ENCODE measurements at regions not wholly inside any gene's neighbourhood (a gene's known extent, or its start where the extent isn't known, plus 50 kb on each side); places are given as distances from the start of the nearest gene placed in this dataset.

DNA sequence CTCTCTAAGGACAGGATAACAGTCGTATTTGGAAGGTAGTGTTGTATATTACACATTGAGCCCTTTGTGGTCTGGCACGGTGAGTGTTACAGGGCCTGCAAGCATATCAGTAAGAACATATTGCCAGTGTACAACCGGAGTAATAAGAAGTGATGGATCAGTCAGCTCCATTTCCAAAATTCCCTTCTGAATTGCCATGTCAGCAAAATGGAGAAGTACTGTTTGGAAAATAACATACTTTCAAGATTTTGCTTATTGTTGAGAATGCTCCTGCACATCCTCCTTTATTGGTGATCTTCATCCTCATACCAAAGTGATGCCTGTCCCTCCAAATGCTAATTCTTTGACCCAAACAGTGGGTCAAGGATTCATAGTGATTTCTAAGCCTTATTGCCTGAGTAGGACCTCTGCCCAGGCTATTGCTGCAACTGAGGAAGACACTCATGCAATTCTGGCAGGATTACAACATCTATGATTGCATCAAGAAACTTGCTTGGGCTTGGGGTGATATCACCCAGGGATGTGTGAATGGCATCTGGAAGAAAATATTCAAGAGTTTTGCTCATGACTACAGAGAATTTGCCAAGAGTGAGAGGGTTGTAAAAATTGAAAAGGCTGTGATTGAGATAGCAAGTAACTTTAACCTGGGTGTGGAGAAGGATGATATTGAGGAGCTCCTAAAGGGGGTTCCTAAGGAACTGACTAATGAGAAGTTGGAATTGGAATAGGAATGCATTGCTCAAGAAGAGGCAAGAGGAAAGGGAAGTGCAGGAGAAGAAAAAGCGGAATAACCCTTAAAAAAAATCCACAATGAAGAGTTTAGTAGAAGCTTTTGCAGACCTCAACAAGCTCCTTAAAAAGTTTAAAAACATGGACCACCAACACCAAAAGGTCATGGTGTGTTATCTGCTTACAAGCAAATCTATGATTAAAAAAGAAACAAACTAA, 452.2 kb upstream of the SORCS1 start:
- no peaks in the 10 kb centered on the region for H3K36me3 Mint-ChIP-seq (ENCODE audit: low read depth)
- CTCF ChIA-PET: no interaction called here
- H3K27ac Mint-ChIP-seq: no peak overlapping the region
- POLR2A ChIA-PET: no interaction called here
- no peak for DNase-seq
- H3K27me3 Mint-ChIP-seq: no peaks in the 10 kb centered on the region
- no peaks in the 10 kb centered on the region for H3K4me1 Mint-ChIP-seq
- peaks cover 6% of the 10 kb centered on the region for H3K9me3 Mint-ChIP-seq
- H3K4me3 Mint-ChIP-seq: no peak overlapping the region

DNA sequence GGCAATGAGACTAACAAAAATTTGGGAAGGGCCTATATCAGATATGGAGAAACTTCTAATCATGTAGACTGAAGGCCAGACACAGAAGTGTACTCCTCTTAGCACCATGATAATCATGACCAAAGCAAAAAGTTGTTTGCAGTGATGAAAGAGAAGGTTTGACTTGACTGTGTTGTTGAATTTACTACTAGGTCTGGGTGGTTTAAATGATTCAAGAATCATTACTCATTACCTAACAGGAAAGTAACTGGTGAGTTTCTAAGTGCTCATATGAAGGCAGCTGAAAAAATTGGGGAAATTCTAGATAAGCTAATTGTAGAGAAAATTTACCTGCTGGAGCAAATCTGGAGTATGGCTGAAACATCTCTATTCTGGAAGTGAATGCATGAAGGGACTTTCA, 451.5 kb upstream of the SORCS1 start:
- DNase-seq: no peak
- ChIA-PET POLR2A (no interaction called here), CTCF (no interaction called here)
- Mint-ChIP-seq H3K4me3 (no peak overlapping the region), H3K4me1 (no peaks in the 10 kb centered on the region), H3K27me3 (no peaks in the 10 kb centered on the region), H3K27ac (no peak overlapping the region), H3K36me3 (ENCODE audit: low read depth) (no peaks in the 10 kb centered on the region), H3K9me3 (peaks cover 6% of the 10 kb centered on the region)

DNA sequence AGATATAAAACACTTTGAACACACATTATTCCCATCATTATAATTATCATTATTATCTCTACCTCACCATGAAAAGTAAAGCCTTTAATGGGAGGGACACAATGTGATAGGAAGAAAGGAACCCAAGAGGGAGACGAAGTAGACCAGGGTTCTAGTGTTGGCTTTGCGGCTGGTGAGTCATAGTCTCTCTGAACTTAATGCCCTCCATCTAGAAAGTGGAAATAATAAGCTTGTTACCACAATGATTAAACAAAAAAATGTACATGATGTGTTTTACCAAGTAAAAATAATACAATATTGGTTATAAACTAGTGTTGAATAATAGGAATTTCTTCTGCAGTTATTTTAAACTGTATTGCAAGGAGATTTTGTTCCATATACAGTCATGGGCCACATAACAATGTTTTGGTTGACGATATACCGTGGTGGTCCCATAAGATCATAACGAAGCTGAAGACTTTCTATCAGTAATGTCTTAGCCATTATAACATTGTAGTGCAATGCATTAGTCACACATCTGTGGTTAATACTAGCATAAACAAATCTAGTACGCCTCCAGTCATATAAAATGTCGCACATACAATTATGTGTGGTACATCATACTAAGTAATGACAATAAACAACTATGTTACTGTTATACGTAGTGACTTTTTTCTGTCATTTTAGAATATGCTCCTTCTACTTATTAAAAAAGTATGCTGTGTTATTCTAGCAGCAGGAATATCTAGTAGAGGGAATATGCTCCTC, 450.6 kb upstream of the SORCS1 start:
- no peaks in the 10 kb centered on the region for H3K4me1 Mint-ChIP-seq
- no peak for DNase-seq
- H3K9me3 Mint-ChIP-seq: peaks cover 6% of the 10 kb centered on the region
- POLR2A ChIA-PET: no interaction called here
- CTCF ChIA-PET: no interaction called here
- no peak overlapping the region for H3K4me3 Mint-ChIP-seq
- no peaks in the 10 kb centered on the region for H3K36me3 Mint-ChIP-seq (ENCODE audit: low read depth)
- H3K27ac Mint-ChIP-seq: no peak overlapping the region
- H3K27me3 Mint-ChIP-seq: no peaks in the 10 kb centered on the region

DNA sequence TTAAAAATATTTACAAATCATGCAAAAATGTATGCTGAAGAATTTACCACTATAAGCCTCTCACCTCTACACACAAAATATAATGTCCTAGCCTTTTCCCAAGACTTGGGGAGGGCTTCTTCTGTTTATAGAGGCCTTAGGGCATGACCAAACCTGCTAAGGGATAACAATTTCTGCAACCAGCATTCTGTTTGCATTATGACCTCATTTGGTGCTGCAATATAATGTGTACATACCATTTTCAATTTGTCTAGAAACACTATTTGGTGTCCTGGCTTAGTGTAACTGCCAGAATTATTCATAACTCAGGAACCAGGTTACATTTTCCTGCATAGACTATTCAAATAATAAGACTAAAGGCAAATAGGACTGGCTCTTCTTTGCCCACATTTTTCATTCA, 446.6 kb upstream of the SORCS1 start:
- DNase-seq: no peak
- Mint-ChIP-seq H3K27ac (no peak overlapping the region), H3K4me1 (no peaks in the 10 kb centered on the region), H3K9me3 (peaks cover 3% of the 10 kb centered on the region), H3K4me3 (no peak overlapping the region), H3K36me3 (ENCODE audit: low read depth) (no peaks in the 10 kb centered on the region), H3K27me3 (no peaks in the 10 kb centered on the region)
- ChIA-PET CTCF (no interaction called here), POLR2A (no interaction called here)

DNA sequence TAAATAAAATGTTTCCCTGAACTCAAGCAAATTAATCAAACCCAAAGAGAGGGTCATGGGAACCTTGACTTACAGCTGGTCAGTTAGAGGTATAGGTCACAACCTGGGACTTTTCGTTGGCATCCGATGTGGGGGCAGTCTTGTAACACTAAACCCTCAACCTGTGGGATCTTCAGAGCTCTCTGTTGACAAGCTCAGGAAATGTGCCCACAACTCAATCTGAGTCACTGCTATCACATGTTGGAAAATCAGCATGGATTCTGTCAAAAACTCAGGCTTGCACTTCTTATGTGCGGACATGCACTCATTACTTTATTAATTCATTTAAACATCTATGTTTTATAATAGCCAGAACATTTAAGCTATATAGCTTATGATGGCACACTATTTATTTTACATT, 424.6 kb upstream of the SORCS1 start:
- no peaks in the 10 kb centered on the region for H3K36me3 Mint-ChIP-seq (ENCODE audit: low read depth)
- no peak for DNase-seq
- no peak overlapping the region for H3K4me3 Mint-ChIP-seq
- H3K27ac Mint-ChIP-seq: no peak overlapping the region
- H3K9me3 Mint-ChIP-seq: peaks cover 10% of the 10 kb centered on the region
- no peaks in the 10 kb centered on the region for H3K27me3 Mint-ChIP-seq
- CTCF ChIA-PET: no interaction called here
- no peaks in the 10 kb centered on the region for H3K4me1 Mint-ChIP-seq
- POLR2A ChIA-PET: no interaction called here

DNA sequence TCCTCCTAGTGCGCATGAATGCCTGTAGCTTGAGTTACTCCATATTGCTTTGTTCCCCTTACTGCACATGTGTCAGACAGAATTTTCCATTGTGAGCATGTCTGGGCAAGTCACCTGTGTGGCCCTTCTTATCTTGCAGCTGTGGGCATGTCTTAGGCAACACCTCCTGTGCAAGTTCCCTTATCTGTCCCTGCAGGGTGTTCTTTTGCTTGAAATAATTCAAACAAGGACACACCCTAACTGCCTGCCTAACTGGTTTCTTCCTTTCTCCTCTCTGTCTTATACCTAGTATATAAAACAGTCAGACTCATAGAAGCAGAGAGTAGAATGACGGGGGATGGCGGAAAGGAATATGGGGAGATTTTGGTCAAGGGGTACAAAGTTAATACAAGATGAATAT, 421.1 kb upstream of the SORCS1 start:
- DNase-seq: no peak
- Mint-ChIP-seq H3K4me1 (no peaks in the 10 kb centered on the region), H3K4me3 (no peak overlapping the region), H3K9me3 (peaks cover 6% of the 10 kb centered on the region), H3K27ac (no peak overlapping the region), H3K27me3 (no peaks in the 10 kb centered on the region), H3K36me3 (ENCODE audit: low read depth) (no peaks in the 10 kb centered on the region)
- ChIA-PET CTCF (no interaction called here), POLR2A (no interaction called here)

DNA sequence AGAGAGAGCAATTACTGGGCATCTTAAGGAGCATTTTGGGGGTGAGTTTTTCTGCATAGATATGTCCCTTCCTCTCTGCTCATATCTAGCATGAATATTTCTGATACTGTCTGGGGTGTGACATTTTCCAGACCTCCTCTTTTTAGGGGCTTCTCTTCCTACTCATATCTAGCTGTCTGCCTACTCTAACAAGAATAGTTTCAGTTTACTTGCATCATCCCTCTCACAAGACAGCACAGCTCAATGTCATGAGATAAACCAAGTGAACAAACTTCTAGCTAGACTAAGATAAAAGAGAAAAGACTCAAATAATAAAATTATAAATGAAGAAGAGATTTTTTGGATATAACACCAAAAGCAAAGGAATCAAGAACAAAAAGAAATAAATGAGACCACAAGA, 419.5 kb upstream of the SORCS1 start:
- ChIA-PET POLR2A (no interaction called here), CTCF (no interaction called here)
- no peaks in the 10 kb centered on the region for H3K36me3 Mint-ChIP-seq (ENCODE audit: low read depth)
- H3K4me3 Mint-ChIP-seq: no peak overlapping the region
- no peak overlapping the region for H3K27ac Mint-ChIP-seq
- H3K9me3 Mint-ChIP-seq: peaks cover 6% of the 10 kb centered on the region
- no peaks in the 10 kb centered on the region for H3K4me1 Mint-ChIP-seq
- no peak for DNase-seq
- H3K27me3 Mint-ChIP-seq: no peaks in the 10 kb centered on the region

DNA sequence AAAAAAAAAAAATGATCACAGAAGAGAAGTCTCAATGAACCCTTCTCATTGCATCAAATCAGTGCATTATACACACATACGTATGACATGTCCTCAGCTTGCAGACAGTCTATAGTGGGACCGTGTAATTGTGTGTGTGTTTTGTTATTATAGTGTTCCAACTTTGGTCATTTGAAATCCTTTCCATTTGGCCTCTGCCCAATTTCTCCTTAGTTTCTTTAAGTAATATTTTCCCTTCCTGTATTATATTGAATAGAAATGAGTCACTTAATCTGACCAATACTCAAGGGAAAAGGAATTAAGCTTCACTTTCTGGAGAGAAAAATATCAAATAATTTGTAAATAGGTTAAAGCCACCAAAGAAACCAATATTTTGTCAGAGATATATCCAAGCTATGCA, 415.5 kb upstream of the SORCS1 start:
- Mint-ChIP-seq H3K9me3 (peaks cover 5% of the 10 kb centered on the region), H3K27me3 (no peaks in the 10 kb centered on the region), H3K27ac (no peak overlapping the region), H3K4me1 (no peaks in the 10 kb centered on the region), H3K4me3 (no peak overlapping the region), H3K36me3 (ENCODE audit: low read depth) (no peaks in the 10 kb centered on the region)
- DNase-seq: no peak
- ChIA-PET POLR2A (no interaction called here), CTCF (no interaction called here)

DNA sequence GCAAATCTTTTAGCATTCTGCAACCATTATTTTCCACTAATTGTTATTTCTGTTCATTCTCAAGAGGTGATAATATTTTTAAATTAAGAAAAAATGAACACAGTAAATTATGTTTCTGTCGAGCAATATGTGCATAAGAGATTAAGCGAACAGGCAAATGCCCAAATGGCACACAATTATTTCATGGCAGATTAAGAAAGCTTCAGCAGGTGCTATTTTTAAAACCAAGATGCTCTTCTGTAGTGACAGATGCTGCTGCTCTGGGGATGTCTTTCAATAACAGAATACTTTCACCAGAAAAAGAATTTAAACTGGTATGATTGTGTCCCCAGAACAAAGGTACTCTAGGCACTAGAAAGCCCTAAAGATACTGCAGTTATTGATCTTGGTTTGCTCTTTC, 412.7 kb upstream of the SORCS1 start:
- Mint-ChIP-seq H3K4me1 (no peaks in the 10 kb centered on the region), H3K9me3 (peaks cover 3% of the 10 kb centered on the region), H3K27ac (no peak overlapping the region), H3K27me3 (no peaks in the 10 kb centered on the region), H3K4me3 (no peak overlapping the region), H3K36me3 (ENCODE audit: low read depth) (no peaks in the 10 kb centered on the region)
- POLR2A ChIA-PET: no interaction called here
- CTCF ChIA-PET: no interaction called here
- DNase-seq: no peak

DNA sequence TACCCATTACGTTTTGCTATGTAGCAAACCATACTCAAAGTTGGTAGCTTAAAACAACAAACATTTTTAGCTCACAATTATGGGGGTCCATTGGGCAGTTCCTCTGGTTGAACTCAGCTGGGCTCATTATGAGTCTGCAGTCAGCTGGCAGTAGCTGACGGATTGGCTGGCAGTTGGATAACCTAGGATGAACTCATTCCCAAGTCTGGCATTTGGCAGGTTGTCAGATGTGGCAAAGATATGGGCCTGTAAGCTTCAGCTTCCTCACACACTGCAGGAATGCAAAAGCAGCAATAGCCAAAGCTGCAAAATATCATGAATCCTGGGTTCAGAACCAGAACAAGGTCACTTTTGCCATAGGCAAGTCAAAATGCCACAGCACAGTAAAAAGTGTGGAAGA, 412.2 kb upstream of the SORCS1 start:
- Mint-ChIP-seq H3K9me3 (peaks cover 3% of the 10 kb centered on the region), H3K4me3 (no peak overlapping the region), H3K4me1 (no peaks in the 10 kb centered on the region), H3K27ac (no peak overlapping the region), H3K36me3 (ENCODE audit: low read depth) (no peaks in the 10 kb centered on the region), H3K27me3 (no peaks in the 10 kb centered on the region)
- ChIA-PET POLR2A (no interaction called here), CTCF (no interaction called here)
- no peak for DNase-seq

DNA sequence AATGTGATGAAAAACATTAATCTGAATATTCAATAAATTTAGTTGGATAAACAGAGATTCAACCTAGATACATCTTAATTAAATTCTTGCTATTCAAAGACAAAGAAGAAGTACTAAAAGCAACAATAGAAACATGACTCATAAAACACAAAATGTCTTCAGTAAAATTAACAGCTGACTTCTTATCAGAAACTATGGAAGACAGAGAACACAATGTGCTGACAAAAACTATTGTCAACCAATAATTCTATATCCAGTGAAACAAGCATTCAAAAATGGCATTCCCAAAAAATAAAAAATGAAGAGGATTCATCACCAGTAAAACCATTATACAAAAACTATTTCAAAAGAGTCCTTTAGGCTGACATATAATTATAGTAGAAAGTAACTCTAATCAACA, 400.5 kb upstream of the SORCS1 start:
- Mint-ChIP-seq H3K9me3 (peaks cover 5% of the 10 kb centered on the region), H3K36me3 (ENCODE audit: low read depth) (no peaks in the 10 kb centered on the region), H3K27me3 (no peaks in the 10 kb centered on the region), H3K27ac (no peak overlapping the region), H3K4me1 (no peaks in the 10 kb centered on the region), H3K4me3 (no peak overlapping the region)
- no peak for DNase-seq
- CTCF ChIA-PET: no interaction called here
- POLR2A ChIA-PET: no interaction called here

DNA sequence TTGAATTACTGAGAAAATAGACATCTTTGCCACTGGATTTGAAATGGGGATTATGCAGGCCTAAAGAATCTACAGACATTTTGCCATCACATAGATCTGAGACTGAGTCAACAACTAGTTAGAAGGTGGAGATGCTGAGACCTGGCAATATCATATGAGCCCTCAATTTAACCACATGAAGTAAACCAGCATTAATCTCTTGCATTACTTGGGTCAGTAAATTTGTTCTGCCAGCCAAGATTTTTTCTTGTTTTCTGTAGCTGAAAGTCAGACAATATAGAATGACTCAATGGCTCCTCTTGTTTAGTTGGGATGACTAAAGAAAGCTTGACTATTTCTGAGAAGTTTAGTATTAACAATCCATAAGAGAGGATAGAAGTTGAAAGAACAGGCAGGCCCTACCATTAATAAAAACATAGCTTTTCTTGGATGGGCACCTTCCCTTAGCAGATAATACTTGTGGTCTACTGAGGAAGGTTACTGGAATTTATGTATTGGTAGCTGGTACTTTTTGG, 396.7 kb upstream of the SORCS1 start:
- Mint-ChIP-seq H3K36me3 (ENCODE audit: low read depth) (no peaks in the 10 kb centered on the region), H3K27ac (no peak overlapping the region), H3K4me1 (no peaks in the 10 kb centered on the region), H3K4me3 (no peak overlapping the region), H3K27me3 (no peaks in the 10 kb centered on the region), H3K9me3 (peaks cover 3% of the 10 kb centered on the region)
- no peak for DNase-seq
- CTCF ChIA-PET: no interaction called here
- POLR2A ChIA-PET: no interaction called here

DNA sequence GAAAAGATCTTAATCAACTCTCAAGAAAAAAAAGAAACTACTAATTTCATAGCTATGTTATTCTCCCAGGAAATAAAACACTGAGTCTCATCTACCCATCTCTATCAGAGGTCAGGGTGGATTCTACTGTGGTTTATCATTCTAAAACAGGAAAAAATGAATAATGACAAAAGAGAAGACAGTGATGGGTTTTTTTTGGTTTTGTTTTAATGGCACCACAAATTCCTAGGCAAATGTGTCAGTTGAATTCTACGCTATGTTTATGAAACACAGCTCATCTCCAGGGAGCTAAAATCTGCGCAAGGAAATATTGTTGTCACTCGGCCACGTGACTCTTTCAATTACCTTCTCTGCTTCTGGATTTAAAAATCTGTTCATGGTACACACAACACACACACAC, 393.4 kb upstream of the SORCS1 start:
- ChIA-PET CTCF (interaction anchor here (0.6 kb wide), 1 partner anchor 1026 kb away, joined by 3 read pairs; no protein-coding TSS in a partner anchor), POLR2A (no interaction called here)
- no peaks in the 10 kb centered on the region for H3K27me3 Mint-ChIP-seq
- DNase-seq: no peak
- peaks cover 3% of the 10 kb centered on the region for H3K9me3 Mint-ChIP-seq
- H3K36me3 Mint-ChIP-seq (ENCODE audit: low read depth): no peaks in the 10 kb centered on the region
- H3K4me1 Mint-ChIP-seq: no peaks in the 10 kb centered on the region
- no peak overlapping the region for H3K27ac Mint-ChIP-seq
- no peak overlapping the region for H3K4me3 Mint-ChIP-seq

DNA sequence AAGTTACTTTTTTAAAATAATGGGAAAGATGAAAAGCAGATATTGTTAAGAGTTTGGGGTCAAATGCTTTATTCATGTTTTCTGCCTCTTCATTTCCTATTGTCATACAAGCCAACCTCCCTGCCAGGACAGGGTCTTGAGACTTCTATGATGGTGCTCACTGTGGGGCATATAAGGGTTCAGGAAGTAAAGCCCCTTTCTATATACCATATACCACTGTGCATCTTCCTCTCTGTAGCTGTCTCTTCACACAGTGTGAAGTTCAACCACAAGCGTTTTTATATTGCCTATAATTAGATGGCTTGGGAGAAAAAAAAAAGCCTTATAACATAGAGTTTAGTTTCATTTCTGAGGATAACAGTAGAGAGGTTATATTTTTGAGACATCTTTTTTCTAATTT, 389.8 kb upstream of the SORCS1 start:
- DNase-seq: no peak
- Mint-ChIP-seq H3K36me3 (ENCODE audit: low read depth) (no peaks in the 10 kb centered on the region), H3K27ac (no peak overlapping the region), H3K27me3 (no peaks in the 10 kb centered on the region), H3K4me3 (no peak overlapping the region), H3K9me3 (peaks cover 3% of the 10 kb centered on the region), H3K4me1 (no peaks in the 10 kb centered on the region)
- ChIA-PET CTCF (no interaction called here), POLR2A (no interaction called here)

Measured in activated CD4-positive, alpha-beta T cell treated with anti-CD3 and anti-CD28 coated beads, Interleukin-2, amount 10 ng/mL, durations not matched to agents 7 days and 5 days (primary cell).